ENCODE measurements at regions not wholly inside any gene's neighbourhood (a gene's known extent, or its start where the extent isn't known, plus 50 kb on each side); places are given as distances from the start of the nearest gene placed in this dataset.

- H3K27me3 Mint-ChIP-seq (ENCODE audit: low read depth): no peaks in the 10 kb centered on the region; the same call in 1 of the 2 replicates
- CTCF ChIA-PET: no interaction called here
- TF ChIP-seq TEAD1 (CRISPR knock-in tag; IDR thresholded peaks at IDR 0.05) (no peak), ZNF317 (CRISPR knock-in tag; IDR thresholded peaks at IDR 0.05; ENCODE audit: borderline replicate concordance, low read depth) (no peak), MYBL2 (CRISPR knock-in tag; IDR thresholded peaks at IDR 0.05) (no peak)
- TF ChIP-seq, protein P1, sequence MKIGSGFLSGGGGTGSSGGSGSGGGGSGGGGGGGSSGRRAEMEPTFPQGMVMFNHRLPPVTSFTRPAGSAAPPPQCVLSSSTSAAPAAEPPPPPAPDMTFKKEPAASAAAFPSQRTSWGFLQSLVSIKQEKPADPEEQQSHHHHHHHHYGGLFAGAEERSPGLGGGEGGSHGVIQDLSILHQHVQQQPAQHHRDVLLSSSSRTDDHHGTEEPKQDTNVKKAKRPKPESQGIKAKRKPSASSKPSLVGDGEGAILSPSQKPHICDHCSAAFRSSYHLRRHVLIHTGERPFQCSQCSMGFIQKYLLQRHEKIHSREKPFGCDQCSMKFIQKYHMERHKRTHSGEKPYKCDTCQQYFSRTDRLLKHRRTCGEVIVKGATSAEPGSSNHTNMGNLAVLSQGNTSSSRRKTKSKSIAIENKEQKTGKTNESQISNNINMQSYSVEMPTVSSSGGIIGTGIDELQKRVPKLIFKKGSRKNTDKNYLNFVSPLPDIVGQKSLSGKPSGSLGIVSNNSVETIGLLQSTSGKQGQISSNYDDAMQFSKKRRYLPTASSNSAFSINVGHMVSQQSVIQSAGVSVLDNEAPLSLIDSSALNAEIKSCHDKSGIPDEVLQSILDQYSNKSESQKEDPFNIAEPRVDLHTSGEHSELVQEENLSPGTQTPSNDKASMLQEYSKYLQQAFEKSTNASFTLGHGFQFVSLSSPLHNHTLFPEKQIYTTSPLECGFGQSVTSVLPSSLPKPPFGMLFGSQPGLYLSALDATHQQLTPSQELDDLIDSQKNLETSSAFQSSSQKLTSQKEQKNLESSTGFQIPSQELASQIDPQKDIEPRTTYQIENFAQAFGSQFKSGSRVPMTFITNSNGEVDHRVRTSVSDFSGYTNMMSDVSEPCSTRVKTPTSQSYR (CRISPR knock-in tag; IDR thresholded peaks at IDR 0.05): no peak
Measured at GRCh38 chr2:128867936-128868636, 549.4 kb upstream of the HS6ST1 start.

DNA sequence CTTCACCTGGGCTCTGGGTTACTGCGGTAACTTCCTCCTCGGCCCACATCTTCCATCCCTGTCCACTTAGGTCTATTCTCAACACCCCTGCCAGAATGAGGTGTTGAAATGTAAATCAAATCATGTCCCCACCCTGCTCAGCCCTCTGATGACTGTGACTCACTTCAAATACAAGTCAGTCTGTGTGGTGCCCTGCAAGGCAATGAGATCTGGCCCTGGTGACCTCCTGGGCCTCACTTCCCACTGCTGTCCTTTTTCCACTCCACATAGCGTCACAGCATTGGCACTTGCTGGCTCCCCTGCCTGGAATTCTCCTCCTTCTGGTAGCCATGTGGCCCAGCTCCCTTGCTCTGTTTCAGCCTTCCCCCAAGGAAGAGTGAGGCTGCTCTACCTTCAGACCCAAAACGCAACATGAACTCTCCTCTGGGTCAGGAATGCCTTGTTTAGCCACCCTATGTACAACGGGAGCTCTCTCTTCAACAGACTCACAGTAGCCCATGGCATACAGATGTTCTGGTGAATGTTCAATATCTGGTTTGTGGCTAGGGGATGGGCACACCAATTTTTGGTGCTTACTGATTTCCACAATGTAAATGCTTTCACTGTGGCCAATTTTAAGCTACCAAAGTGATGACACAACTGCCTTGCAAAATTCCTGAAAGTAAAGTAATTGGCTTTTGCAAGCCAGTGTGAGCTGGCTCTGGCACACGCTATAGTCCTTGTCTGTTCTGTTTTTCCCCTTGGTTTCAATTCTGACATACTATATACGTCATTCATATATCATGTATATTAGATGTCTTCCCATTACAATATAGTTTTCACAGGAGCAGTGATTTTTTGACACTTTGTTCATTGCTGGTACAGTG lies 550.3 kb upstream of the HS6ST1 start:
- H3K36me3 Mint-ChIP-seq: no peaks in the 10 kb centered on the region
- no peak overlapping the region for H3K27ac Mint-ChIP-seq
- H3K9me3 Mint-ChIP-seq: 0 out of 2 replicates have a peak, but pooled peaks cover 8% of the 10 kb centered on the region
- ATAC-seq: no peak
- H3K4me1 Mint-ChIP-seq: peaks cover 12% of the 10 kb centered on the region
- ChIA-PET CTCF (no interaction called here), POLR2A (no interaction called here)
- H3K4me3 Mint-ChIP-seq: no peak overlapping the region
- DNase-seq (ENCODE audit: low spot score): no peak
- no peaks in the 10 kb centered on the region; the same call in 1 of the 2 replicates for H3K27me3 Mint-ChIP-seq (ENCODE audit: low read depth)
- TF ChIP-seq NR3C1 (CRISPR knock-in tag; conservative IDR thresholded peaks at IDR 0.05; ENCODE audit: low read depth) (no peak), FOXP1 (CRISPR knock-in tag; IDR thresholded peaks at IDR 0.05; ENCODE audit: borderline replicate concordance) (no peak), NR1H2 (CRISPR knock-in tag; IDR thresholded peaks at IDR 0.05) (no peak), ERG (CRISPR knock-in tag; IDR thresholded peaks at IDR 0.05) (no peak), CTCF (IDR thresholded peaks at IDR 0.05) (no peak), NFYB (CRISPR knock-in tag; conservative IDR thresholded peaks at IDR 0.05; ENCODE audit: low read depth) (no peak)
- TF ChIP-seq, protein P2, sequence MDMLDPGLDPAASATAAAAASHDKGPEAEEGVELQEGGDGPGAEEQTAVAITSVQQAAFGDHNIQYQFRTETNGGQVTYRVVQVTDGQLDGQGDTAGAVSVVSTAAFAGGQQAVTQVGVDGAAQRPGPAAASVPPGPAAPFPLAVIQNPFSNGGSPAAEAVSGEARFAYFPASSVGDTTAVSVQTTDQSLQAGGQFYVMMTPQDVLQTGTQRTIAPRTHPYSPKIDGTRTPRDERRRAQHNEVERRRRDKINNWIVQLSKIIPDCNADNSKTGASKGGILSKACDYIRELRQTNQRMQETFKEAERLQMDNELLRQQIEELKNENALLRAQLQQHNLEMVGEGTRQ (CRISPR knock-in tag; IDR thresholded peaks at IDR 0.05): no peak

More at GRCh38 chr2:128867936-128868636, 549.4 kb upstream of the HS6ST1 start:
- Mint-ChIP-seq H3K27ac (no peak overlapping the region), H3K4me3 (no peak overlapping the region), H3K9me3 (0 out of 2 replicates have a peak, but pooled peaks cover 8% of the 10 kb centered on the region), H3K4me1 (peaks cover 12% of the 10 kb centered on the region), H3K36me3 (no peaks in the 10 kb centered on the region)
- DNase-seq (ENCODE audit: low spot score): no peak
- POLR2A ChIA-PET: no interaction called here
- ATAC-seq: no peak

GRCh38 chr2:128874608-128875007 lies 555.9 kb upstream of the HS6ST1 start:
- no peak for TF ChIP-seq TCF7 (CRISPR knock-in tag; IDR thresholded peaks at IDR 0.05; ENCODE audit: low read depth)
- no peak for TF ChIP-seq NFE2L1 (CRISPR knock-in tag; IDR thresholded peaks at IDR 0.05)
- TF ChIP-seq ZNF416 (CRISPR knock-in tag; IDR thresholded peaks at IDR 0.05): no peak
- no peak for TF ChIP-seq ZBTB21 (CRISPR knock-in tag; IDR thresholded peaks at IDR 0.05; ENCODE audit: borderline replicate concordance)
- TF ChIP-seq ERG (CRISPR knock-in tag; IDR thresholded peaks at IDR 0.05): no peak
- POLR2A ChIA-PET: no interaction called here
- ATAC-seq: no peak
- Mint-ChIP-seq H3K27ac (no peak overlapping the region), H3K4me1 (peaks cover 41% of the 10 kb centered on the region), H3K27me3 (ENCODE audit: low read depth) (peaks cover 2% of the 10 kb centered on the region; the same call in 1 of the 2 replicates), H3K9me3 (peaks cover 12% of the 10 kb centered on the region), H3K36me3 (no peaks in the 10 kb centered on the region), H3K4me3 (no peak overlapping the region)
- CTCF ChIA-PET: no interaction called here
- DNase-seq (ENCODE audit: low spot score): no peak
